Ureter (tissue), 1 donor: ENCODE measurements at regions not wholly inside any gene's neighbourhood (a gene's known extent, or its start where the extent isn't known, plus 50 kb on each side); places are given as distances from the start of the nearest gene placed in this dataset.
"Not testable (repeated sequence)": the region's sequence is repeated elsewhere in the genome, so short reads cannot be mapped to it uniquely, and the experiment has no call there.

Experiments used
- DNase-seq: peaks from one replicate; pipeline ENCODE4 v3.0.0-alpha.2; 2020; ENCODE audit warnings: low spot score
- donor health status: DM: yes; HTN: yes; CAD: no.

GRCh38 chr2:58387701-58388100 lies 146.6 kb upstream of the FANCL start:
- DNase-seq = no peak

GRCh38 chr2:58386904-58387303 lies 145.8 kb upstream of the FANCL start:
- not testable (repeated sequence) for DNase-seq

GRCh38 chr2:58378152-58378551 lies 137.0 kb upstream of the FANCL start:
- no peak for DNase-seq

GRCh38 chr2:58377181-58377580 lies 136.1 kb upstream of the FANCL start:
- no peak for DNase-seq

- no peak for DNase-seq
These were observed 135.5 kb upstream of the FANCL start for GRCh38 chr2:58376592-58376991.

- no peak for DNase-seq
These were observed 128.5 kb upstream of the FANCL start for GRCh38 chr2:58369594-58369993.

GRCh38 chr2:58364098-58364497 lies 123.0 kb upstream of the FANCL start:
- DNase-seq = no peak

GRCh38 chr2:58358026-58358425 lies 116.9 kb upstream of the FANCL start:
- DNase-seq = no peak

GRCh38 chr2:58357521-58357920 lies 116.4 kb upstream of the FANCL start:
- no peak for DNase-seq

GRCh38 chr2:58354230-58354629 lies 113.1 kb upstream of the FANCL start:
- DNase-seq = no peak

- no peak for DNase-seq
These were observed 109.4 kb upstream of the FANCL start for GRCh38 chr2:58350484-58350883.

GRCh38 chr2:58347810-58348209 lies 106.7 kb upstream of the FANCL start:
- no peak for DNase-seq

GRCh38 chr2:58341047-58341446 lies 99.9 kb upstream of the FANCL start:
- DNase-seq = no peak

- no peak for DNase-seq
These were observed 98.6 kb upstream of the FANCL start for GRCh38 chr2:58339548-58340243.

- no peak for DNase-seq
These were observed 95.3 kb upstream of the FANCL start for GRCh38 chr2:58336416-58336815.

- no peak for DNase-seq
These were observed 93.3 kb upstream of the FANCL start for GRCh38 chr2:58334414-58334813.

- not testable (repeated sequence) for DNase-seq
These were observed 84.3 kb upstream of the FANCL start for GRCh38 chr2:58325296-58325895.

GRCh38 chr2:58319481-58319880 lies 78.4 kb upstream of the FANCL start:
- no peak for DNase-seq

- DNase-seq = not testable (repeated sequence)
These were observed 77.8 kb upstream of the FANCL start for GRCh38 chr2:58318949-58319348.

- DNase-seq = no peak
These were observed 72.8 kb upstream of the FANCL start for GRCh38 chr2:58313926-58314325.

GRCh38 chr2:58308435-58308834 lies 67.3 kb upstream of the FANCL start:
- DNase-seq = no peak

GRCh38 chr2:58304843-58305242 lies 63.7 kb upstream of the FANCL start:
- no peak for DNase-seq

- DNase-seq = no peak
These were observed 58.0 kb upstream of the FANCL start for GRCh38 chr2:58299123-58299522.

GRCh38 chr2:58293056-58293455 lies 51.9 kb upstream of the FANCL start:
- DNase-seq = no peak
